Activated naive CD4-positive, alpha-beta T cell treated with anti-CD3 and anti-CD28 coated beads, Interleukin-2, amount 50 U/mL, for 72 hours (primary cell): ENCODE measurements at regions not wholly inside any gene's neighbourhood (a gene's known extent, or its start where the extent isn't known, plus 50 kb on each side); places are given as distances from the start of the nearest gene placed in this dataset.

ENCODE experiments used
- ATAC-seq, 2 donors: fragments of 150-1000 bp; cut with Tn5 transposase; 2 replicates each; pipeline ENCODE4 v1.10.0; 2021; ENCODE audit warnings: mild to moderate bottlenecking in 2 of 2, moderate library complexity in 2 of 2
- DNase-seq, 2 donors: peaks; one replicate each; pipeline ENCODE4 v3.0.0; 2021 to 2022; ENCODE audit warnings: low spot score in 2 of 2
- H3K27ac Mint-ChIP-seq, 2 donors: one replicate each; pipeline ENCODE4 v1.8.0; 2022; ENCODE audit warnings: mild to moderate bottlenecking in 2 of 2, mixed read lengths in 2 of 2
- H3K36me3 Mint-ChIP-seq, 2 donors: one replicate each; pipeline ENCODE4 v1.8.0; 2022; ENCODE audit warnings: mixed read lengths in 2 of 2
- H3K9me3 Mint-ChIP-seq, 2 donors: one replicate each; pipeline ENCODE4 v1.8.0; 2022; ENCODE audit warnings: mixed read lengths in 2 of 2

- no peak for ATAC-seq
- Mint-ChIP-seq H3K36me3 (no peaks in the 10 kb centered on the region), H3K9me3 (no peaks in the 10 kb centered on the region), H3K27ac (no peak overlapping the region)
- DNase-seq: no peak
Observed at GRCh38 chr20:40244286-40244685, 444.8 kb downstream of the MAFB start.

DNA sequence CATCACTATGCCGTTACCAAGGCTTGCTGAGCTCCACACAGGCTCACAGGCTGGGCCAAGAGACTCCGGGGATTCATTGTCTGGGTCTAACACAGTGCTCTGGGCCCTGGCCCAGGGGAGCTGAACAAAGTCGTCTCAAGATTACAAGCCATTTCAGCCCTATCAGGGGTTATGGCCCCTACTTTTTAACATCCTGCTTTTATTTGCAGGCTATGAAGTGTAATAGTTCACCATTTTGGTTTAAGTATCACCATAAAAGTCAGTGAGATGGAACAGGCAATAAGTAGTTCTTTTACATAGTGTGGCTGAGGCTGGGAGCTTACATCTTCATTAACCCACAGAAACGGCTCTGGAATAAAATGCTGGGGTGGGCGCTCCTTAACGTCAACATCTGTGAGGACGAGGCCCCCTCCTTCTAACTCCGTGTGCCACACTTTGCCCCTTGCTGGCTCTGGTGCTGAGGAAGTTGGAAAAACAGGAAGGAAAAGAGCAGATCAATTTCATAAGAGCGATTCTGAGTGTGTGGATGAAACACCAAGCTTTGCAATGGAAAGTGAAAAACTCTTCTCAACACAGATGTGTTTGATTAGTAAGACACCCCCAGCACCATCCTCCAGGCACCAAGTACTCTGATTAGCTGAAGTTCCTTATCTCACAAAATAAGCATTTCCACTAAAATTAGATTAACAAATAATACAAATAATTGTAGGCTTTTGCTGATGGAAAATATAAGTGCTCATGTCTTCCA is 447.3 kb downstream of the MAFB start:
- ATAC-seq: no peak
- Mint-ChIP-seq H3K36me3 (no peaks in the 10 kb centered on the region), H3K9me3 (no peaks in the 10 kb centered on the region), H3K27ac (no peak overlapping the region)
- DNase-seq: no peak

- ATAC-seq: no peak
- H3K9me3 Mint-ChIP-seq: no peaks in the 10 kb centered on the region
- no peak overlapping the region for H3K27ac Mint-ChIP-seq
- H3K36me3 Mint-ChIP-seq: no peaks in the 10 kb centered on the region
- DNase-seq: no peak
Observed at GRCh38 chr20:40238511-40238910, 450.5 kb downstream of the MAFB start.

GRCh38 chr20:40234593-40234992 is 454.4 kb downstream of the MAFB start:
- H3K9me3 Mint-ChIP-seq: peaks cover 0 to 4% of the 10 kb centered on the region in 2 donors
- ATAC-seq: no peak
- H3K36me3 Mint-ChIP-seq: no peaks in the 10 kb centered on the region
- DNase-seq: no peak
- no peak overlapping the region for H3K27ac Mint-ChIP-seq

- no peak overlapping the region for H3K27ac Mint-ChIP-seq
- no peak for ATAC-seq
- no peak for DNase-seq
- no peaks in the 10 kb centered on the region for H3K36me3 Mint-ChIP-seq
- peaks cover 0 to 4% of the 10 kb centered on the region in 2 donors for H3K9me3 Mint-ChIP-seq
Observed at GRCh38 chr20:40233406-40233805, 455.6 kb downstream of the MAFB start.

- DNase-seq (no peak), ATAC-seq (no peak)
- Mint-ChIP-seq H3K9me3 (peaks cover 0 to 4% of the 10 kb centered on the region in 2 donors), H3K36me3 (no peaks in the 10 kb centered on the region), H3K27ac (no peak overlapping the region)
Observed at GRCh38 chr20:40232756-40233155, 456.3 kb downstream of the MAFB start.

DNA sequence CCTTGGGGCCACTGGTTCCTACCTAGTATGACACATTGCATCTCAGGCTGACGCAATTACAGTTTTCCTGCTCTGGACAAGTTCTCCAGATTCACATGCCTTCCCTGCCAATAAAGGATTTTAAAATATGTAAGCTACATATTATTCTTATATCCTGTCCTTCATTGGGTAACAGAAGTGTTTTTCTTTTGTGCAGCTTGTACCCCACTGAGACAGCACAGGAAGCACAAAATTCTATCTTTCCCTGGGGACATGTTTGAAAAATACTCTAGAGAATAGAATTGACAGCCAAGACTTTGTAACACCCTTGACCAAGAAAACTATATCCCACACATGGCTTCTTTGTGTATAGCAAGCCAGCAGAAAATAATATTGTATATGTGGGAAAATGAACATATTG is 456.8 kb downstream of the MAFB start:
- DNase-seq (no peak), ATAC-seq (no peak)
- H3K9me3 Mint-ChIP-seq: peaks cover 0 to 4% of the 10 kb centered on the region in 2 donors
- no peak overlapping the region for H3K27ac Mint-ChIP-seq
- no peaks in the 10 kb centered on the region for H3K36me3 Mint-ChIP-seq

- DNase-seq (no peak), ATAC-seq (no peak)
- Mint-ChIP-seq H3K9me3 (peaks cover 0 to 4% of the 10 kb centered on the region in 2 donors), H3K27ac (no peak overlapping the region), H3K36me3 (no peaks in the 10 kb centered on the region)
Observed at GRCh38 chr20:40230486-40230885, 458.6 kb downstream of the MAFB start.

- H3K36me3 Mint-ChIP-seq: no peaks in the 10 kb centered on the region
- DNase-seq (no peak), ATAC-seq (no peak)
- no peak overlapping the region for H3K27ac Mint-ChIP-seq
- peaks cover 0 to 6% of the 10 kb centered on the region in 2 donors for H3K9me3 Mint-ChIP-seq
Observed at GRCh38 chr20:40225596-40225995, 463.4 kb downstream of the MAFB start.

DNA sequence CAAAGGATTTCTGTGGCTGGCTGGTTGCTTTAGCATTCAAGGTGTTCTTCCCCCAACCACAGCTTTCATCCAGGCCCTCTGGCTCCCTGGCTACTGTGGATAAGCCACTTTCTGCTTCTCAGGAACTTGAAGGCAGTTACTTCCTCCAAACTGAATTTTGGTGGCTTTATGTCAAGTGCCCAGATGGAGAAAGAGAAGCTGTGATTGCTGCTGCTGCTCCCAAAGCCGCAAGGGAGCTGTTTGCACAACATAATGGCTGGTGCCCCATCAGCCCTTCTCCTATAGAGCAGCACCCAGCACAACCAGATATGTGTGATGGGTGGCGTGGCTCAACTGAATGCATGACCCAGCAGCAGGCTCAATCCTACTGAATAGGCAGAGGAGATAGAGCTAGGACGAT is 465.2 kb downstream of the MAFB start:
- DNase-seq (no peak), ATAC-seq (no peak)
- Mint-ChIP-seq H3K27ac (no peak overlapping the region), H3K36me3 (no peaks in the 10 kb centered on the region), H3K9me3 (peaks cover 0 to 3% of the 10 kb centered on the region in 2 donors)

DNA sequence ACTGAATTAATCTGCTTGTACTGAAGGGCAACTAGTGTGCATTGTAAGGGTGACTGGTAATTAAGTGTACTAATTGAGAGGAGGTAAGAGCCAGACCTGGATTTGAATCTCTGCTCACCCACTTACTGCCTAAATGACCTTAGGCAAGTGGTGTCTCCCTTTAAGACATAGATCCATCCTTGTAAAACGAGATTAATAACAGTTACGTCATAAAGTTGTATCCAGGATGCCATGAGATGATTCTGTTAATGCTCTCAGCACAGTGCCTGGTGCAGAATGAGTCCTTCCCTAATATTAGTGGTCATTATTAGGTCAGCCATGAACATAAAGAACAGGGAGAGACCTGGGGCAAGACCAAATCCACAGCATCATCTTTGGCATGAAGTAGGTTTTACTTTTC is 470.1 kb downstream of the MAFB start:
- DNase-seq (no peak), ATAC-seq (no peak)
- Mint-ChIP-seq H3K27ac (no peak overlapping the region), H3K36me3 (no peaks in the 10 kb centered on the region), H3K9me3 (peaks cover 6 to 8% of the 10 kb centered on the region in 2 donors)

- ATAC-seq (no peak), DNase-seq (no peak)
- Mint-ChIP-seq H3K9me3 (peaks cover 6 to 8% of the 10 kb centered on the region in 2 donors), H3K27ac (no peak overlapping the region), H3K36me3 (no peaks in the 10 kb centered on the region)
Observed at GRCh38 chr20:40218316-40218969, 470.6 kb downstream of the MAFB start.

GRCh38 chr20:40207655-40208054 is 481.4 kb downstream of the MAFB start:
- Mint-ChIP-seq H3K9me3 (peaks cover 0 to 7% of the 10 kb centered on the region in 2 donors), H3K36me3 (peaks cover 0 to 10% of the 10 kb centered on the region in 2 donors), H3K27ac (no peak overlapping the region)
- ATAC-seq (no peak), DNase-seq (no peak)

- H3K27ac Mint-ChIP-seq: no peak overlapping the region
- H3K9me3 Mint-ChIP-seq: peaks cover 0 to 3% of the 10 kb centered on the region in 2 donors
- no peak for DNase-seq
- H3K36me3 Mint-ChIP-seq: peaks cover 0 to 10% of the 10 kb centered on the region in 2 donors
- ATAC-seq: no peak
Observed at GRCh38 chr20:40205971-40206370, 483.1 kb downstream of the MAFB start.

- Mint-ChIP-seq H3K36me3 (peaks cover 0 to 8% of the 10 kb centered on the region in 2 donors), H3K9me3 (no peaks in the 10 kb centered on the region), H3K27ac (no peak overlapping the region)
- no peak for DNase-seq
- no peak for ATAC-seq
Observed at GRCh38 chr20:40203032-40203431, 486.0 kb downstream of the MAFB start.

- no peaks in the 10 kb centered on the region for H3K9me3 Mint-ChIP-seq
- no peak for ATAC-seq
- no peak for DNase-seq
- H3K27ac Mint-ChIP-seq: no peak overlapping the region
- no peaks in the 10 kb centered on the region for H3K36me3 Mint-ChIP-seq
Observed at GRCh38 chr20:40197691-40198090, 491.3 kb downstream of the MAFB start.

DNA sequence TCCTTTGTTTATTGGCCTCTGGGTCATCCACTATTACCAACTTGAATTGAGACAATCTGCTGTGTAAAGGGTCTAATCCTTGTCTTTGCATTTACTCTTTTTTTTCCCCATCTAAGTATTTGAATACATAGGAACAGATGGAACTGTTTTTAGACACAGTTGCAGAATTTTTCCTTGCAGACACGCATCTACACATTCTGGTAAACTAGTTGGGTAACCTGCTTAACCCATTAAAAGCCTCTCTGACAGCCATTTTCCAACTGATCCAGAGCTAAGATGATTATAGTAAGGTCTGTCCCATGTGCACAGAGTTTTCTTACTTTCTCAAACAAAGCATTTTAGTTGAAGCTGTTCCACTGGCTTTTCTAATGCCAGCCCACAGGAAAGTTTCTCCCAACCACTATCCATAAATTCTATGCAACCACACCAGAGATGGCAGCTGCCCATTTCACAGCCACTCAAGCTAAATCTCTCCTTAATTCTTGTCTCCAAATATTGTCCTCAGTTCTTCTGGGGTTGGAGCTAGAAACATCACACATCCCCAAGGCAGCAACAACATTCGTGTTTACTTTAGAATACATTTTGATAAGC is 492.1 kb downstream of the MAFB start:
- no peaks in the 10 kb centered on the region for H3K36me3 Mint-ChIP-seq
- DNase-seq (no peak), ATAC-seq (no peak)
- no peaks in the 10 kb centered on the region for H3K9me3 Mint-ChIP-seq
- no peak overlapping the region for H3K27ac Mint-ChIP-seq

DNA sequence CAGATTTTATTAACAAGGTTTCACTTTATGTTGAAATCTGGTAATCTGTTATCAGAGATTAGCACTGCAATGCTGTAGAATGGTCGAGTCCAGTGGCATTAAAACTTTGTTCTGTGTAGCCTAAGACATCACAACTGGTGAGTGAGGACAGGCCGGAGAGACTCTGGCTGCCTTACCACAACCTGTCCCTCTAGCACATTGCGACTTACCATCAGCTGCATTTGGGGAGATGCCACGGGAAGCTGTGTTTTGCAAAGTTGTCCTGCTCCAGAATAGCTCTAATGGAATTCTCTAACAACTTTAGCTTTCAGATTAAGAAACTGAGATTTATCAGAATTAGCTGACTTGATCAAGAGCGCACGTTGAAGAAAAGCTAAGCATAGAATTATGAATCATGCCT is 493.3 kb downstream of the MAFB start:
- ATAC-seq (no peak), DNase-seq (no peak)
- H3K9me3 Mint-ChIP-seq: no peaks in the 10 kb centered on the region
- H3K27ac Mint-ChIP-seq: no peak overlapping the region
- H3K36me3 Mint-ChIP-seq: no peaks in the 10 kb centered on the region
